Hepatocyte (in vitro differentiated cells): ENCODE measurements at regions not wholly inside any gene's neighbourhood (a gene's known extent, or its start where the extent isn't known, plus 50 kb on each side); places are given as distances from the start of the nearest gene placed in this dataset.

ENCODE experiments used
- CTCF ChIP-seq: fragments of 200-600 bp; sonication (generic); IDR thresholded peaks from 2 replicates; pipeline ENCODE4 v1.5.1; 2016; ENCODE audit warnings: antibody characterized with exemption, mild to moderate bottlenecking; ENCODE audit not compliant: poor library complexity
- EZH2 ChIP-seq: fragments of 200-600 bp; sonication (generic); IDR thresholded peaks from 2 replicates; pipeline ENCODE4 v1.6.1; 2016; ENCODE audit warnings: antibody characterized with exemption, mild to moderate bottlenecking, borderline replicate concordance
- EZH2phosphoT487 ChIP-seq: fragments of 200-600 bp; sonication (generic); IDR thresholded peaks from one replicate; pipeline ENCODE4 v1.6.1; 2018; ENCODE audit warnings: antibody characterized with exemption, mild to moderate bottlenecking, low read depth, moderate library complexity; ENCODE audit not compliant: unreplicated experiment, severe bottlenecking

GRCh38 chr3:20515834-20516233 lies 329.8 kb upstream of the SGO1 start:
- TF ChIP-seq CTCF (no peak), EZH2phosphoT487 (no peak), EZH2 (no peak)
